ENCODE measurements at regions not wholly inside any gene's neighbourhood (a gene's known extent, or its start where the extent isn't known, plus 50 kb on each side); places are given as distances from the start of the nearest gene placed in this dataset.

- TF ChIP-seq FOXK1 (CRISPR knock-in tag; IDR thresholded peaks at IDR 0.05; ENCODE audit: borderline replicate concordance) (no peak), GATAD2A (IDR thresholded peaks at IDR 0.05) (no peak), EZH2 (IDR thresholded peaks at IDR 0.05; ENCODE audit: borderline replicate concordance, low read depth, low read length) (no peak), LEF1 (IDR thresholded peaks at IDR 0.05) (no peak), ATF3 (IDR thresholded peaks at IDR 0.05) (no peak), ATF3 (CRISPR knock-in tag; conservative IDR thresholded peaks at IDR 0.05) (no peak), CTCF (IDR thresholded peaks at IDR 0.05 in 2 of 3, conservative IDR thresholded peaks at IDR 0.05 in 1 of 3; ENCODE audit: insufficient read depth in 2 of 3, low read depth in 1 of 3, low read length in 3 of 3) (no peak), POLR2A (conservative IDR thresholded peaks at IDR 0.05) (no peak), CHCHD3 (CRISPR knock-in tag; IDR thresholded peaks at IDR 0.05) (no peak)
These were observed 224.1 kb upstream of the IL12A start for GRCh38 chr3:159764490-159765029.
